ENCODE measurements at regions not wholly inside any gene's neighbourhood (a gene's known extent, or its start where the extent isn't known, plus 50 kb on each side); places are given as distances from the start of the nearest gene placed in this dataset.

DNA sequence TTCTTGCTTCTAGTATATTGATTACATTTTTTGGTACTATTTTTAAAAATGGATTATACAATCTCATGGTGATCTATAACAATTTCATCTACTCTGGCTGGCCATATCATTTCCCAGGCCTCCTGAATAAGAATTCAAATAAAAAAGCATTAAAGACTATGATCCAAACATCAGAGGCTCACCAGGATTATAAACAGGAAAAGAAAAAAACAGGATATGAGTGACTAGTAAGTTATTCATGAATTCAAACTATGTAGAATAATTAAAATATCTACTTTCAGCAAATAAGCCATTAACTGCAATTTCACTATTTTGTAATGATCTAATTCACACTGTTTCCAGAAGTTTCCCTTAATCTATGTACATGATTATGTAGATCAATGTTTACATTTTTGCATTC is 293.1 kb upstream of the CDH6 start:
- no peak for DNase-seq (ENCODE audit: low read depth, low spot score)
- in situ Hi-C loops (cut with HindIII; ENCODE audit: low pct_unique_long_range_greater_than_20kb, low sequenced_read_pairs), result no loop called here

DNA sequence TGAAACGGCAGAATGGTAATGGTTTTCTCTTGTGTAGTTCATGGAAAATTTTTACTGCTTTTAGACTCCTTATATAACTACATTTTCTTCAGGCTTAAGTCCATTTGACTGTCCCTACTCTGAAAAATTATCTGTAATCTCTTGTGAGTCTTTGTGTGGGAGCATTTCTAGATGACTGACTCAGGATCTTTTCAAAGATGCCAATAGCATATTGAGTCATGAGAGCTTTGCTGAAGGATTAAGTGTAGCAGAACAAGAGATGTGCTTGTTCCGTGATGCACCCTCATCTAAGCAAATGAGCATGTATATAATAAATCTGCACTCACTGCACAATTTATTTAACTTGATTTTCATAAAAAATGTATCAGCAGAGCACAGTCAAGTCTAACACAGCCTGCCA is 298.7 kb upstream of the CDH6 start:
- in situ Hi-C loops (cut with HindIII; ENCODE audit: low pct_unique_long_range_greater_than_20kb, low sequenced_read_pairs), result no loop called here
- no peak for DNase-seq (ENCODE audit: low read depth, low spot score)

DNA sequence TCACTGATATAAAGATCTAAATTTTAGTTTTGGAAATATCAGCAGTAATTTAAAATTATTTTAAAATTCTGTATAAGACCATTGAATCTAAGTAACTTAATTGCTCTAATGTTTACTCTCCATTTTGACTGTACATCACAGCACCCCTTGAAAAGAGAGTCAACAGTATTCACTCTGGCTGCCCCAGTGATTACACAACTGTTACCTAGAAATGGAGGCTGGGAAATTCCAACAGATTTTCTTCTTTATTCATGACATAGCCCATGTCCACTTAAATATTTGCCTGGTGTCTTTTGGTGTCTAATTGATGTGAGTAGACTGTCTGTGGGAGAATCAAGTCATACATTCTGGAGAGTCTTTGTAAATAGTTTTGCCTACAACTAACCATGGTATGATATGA is 301.8 kb upstream of the CDH6 start:
- in situ Hi-C loops (cut with HindIII; ENCODE audit: low pct_unique_long_range_greater_than_20kb, low sequenced_read_pairs), result no loop called here
- DNase-seq (ENCODE audit: low read depth, low spot score), result no peak

DNA sequence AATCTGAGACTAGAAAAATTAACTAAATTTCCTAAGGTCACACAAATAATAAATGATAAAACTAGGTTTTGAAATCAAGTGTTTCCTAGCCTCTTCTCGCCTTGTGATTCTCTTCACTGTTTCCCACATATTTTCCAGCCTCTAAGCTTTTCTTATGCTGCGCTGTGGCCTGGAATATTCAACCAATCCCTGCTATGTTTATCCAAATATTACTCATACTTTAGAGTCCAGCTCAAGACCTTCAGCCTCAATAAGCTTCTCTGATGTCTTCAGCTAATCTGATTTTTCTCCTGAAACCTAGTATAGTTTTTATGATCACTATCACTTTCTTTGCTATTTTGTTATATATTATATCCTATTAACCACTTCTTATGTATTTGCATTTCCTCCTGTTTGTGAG is 303.1 kb upstream of the CDH6 start:
- in situ Hi-C loops (cut with HindIII; ENCODE audit: low pct_unique_long_range_greater_than_20kb, low sequenced_read_pairs), result no loop called here
- DNase-seq (ENCODE audit: low read depth, low spot score), result no peak

DNA sequence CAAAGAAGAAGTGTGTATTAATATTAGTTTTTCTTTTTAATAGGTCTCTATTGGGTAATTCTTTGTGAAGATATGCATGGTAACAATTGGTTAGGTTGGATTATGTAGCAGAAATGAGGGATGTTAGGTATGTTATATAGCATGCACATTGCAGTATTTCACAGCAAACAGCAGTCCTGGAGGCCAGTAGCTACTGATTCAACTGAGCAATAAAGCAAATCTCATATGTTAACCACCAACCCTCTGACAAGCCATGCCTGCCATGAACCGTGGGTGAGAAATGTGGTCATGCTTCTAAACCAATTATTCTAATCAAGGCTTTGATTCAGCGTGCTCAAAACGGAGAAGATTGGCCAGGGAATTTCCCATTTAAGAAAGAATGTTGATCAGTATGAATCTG is 313.0 kb upstream of the CDH6 start:
- in situ Hi-C loops (cut with HindIII; ENCODE audit: low pct_unique_long_range_greater_than_20kb, low sequenced_read_pairs), result no loop called here
- DNase-seq (ENCODE audit: low read depth, low spot score), result no peak

DNA sequence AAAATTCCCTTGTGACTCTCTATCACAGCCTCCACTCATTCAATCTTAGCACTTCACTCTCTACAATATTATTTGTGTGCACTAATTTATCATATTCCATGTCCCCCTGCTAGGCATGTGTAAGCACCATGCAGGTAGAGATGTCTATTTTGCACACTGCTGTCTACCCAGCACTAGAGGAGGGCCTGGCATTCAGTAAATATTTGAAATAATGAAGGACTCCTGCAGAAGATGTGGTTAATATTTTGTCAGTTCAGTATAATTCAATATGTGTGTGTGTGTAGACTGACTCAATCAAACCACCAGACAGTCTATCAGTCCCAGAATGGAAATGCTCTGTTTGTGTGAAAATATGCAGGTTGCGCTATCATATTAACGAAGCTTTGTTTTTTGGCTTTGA is 313.6 kb upstream of the CDH6 start:
- in situ Hi-C loops (cut with HindIII; ENCODE audit: low pct_unique_long_range_greater_than_20kb, low sequenced_read_pairs), result no loop called here
- no peak for DNase-seq (ENCODE audit: low read depth, low spot score)

DNA sequence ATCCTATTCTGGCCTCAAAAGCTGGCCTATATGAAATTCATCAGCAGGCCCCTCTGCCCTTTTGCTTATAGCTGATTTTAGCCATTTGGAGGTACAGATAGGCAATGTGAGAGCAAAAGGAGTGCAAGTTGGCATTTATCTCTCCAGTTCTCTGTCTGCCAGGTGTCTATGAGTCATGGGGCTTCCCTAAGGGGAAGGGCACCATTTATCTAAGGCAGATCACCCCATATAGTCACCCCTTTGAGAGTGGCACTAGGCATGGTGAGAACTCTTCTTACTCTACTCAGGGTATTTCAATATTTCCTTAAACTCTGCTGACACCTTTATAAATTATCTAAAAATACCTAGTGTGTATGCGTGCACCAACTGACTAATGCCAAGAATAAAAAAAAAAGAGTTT is 314.7 kb upstream of the CDH6 start:
- DNase-seq (ENCODE audit: low read depth, low spot score), result no peak
- in situ Hi-C loops (cut with HindIII; ENCODE audit: low pct_unique_long_range_greater_than_20kb, low sequenced_read_pairs), result no loop called here

DNA sequence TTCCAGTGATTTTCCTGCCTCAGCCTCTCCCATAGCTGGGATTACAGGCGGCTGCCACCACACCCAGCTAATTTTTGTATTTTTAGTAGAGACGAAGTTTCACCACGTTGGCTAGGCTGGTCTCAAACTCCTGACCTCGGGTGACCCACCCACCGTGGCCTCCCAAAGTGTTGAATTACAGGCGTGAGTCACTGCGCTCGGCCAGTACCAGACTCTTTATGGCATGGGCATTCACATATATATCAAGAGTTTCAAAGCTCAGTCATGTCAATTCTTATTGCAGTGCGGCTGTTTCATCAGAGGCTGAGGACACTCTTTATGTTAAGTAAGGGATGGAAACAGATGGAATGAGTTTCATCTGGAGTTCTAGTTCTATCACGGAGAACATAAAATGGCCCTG is 315.2 kb upstream of the CDH6 start:
- in situ Hi-C loops (cut with HindIII; ENCODE audit: low pct_unique_long_range_greater_than_20kb, low sequenced_read_pairs), result no loop called here
- no peak for DNase-seq (ENCODE audit: low read depth, low spot score)

DNA sequence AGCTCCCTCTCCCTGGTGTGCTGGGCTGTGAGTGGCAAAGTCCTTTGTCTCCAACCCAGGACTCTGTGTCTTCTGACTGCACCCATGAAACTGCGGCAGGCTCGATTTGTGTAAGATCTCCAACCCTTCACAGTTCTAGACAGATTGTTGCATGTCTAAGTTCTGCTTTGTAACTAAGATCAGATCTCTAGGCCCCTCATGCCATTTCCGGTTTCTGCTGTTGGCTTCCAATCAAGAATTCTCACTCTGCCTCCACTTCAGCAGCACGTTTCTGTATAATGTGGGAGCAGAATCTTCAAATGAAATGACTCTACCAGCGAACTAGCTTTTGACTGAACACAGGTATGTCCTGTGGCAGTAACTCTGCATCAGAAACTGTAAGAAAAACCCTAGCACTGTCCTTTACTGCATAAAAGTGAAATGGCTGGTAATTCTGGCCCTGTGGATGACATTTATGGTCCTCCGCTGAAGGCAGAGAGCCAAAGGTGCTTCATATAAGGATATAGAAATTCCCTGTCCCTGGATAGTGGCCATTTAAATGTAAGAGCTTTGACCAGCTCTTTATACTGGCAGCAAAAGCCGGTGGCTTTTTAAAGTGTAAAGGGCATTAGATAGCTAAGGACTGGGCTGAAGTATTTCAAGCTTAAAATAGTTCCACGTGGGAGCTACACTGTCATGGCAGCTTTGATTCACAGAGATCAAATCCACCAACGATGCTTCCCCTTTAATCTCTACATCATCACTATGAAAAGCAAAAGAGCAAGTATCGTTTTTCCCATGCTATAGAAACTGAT is 319.0 kb upstream of the CDH6 start:
- DNase-seq (ENCODE audit: low read depth, low spot score), result no peak
- in situ Hi-C loops (cut with HindIII; ENCODE audit: low pct_unique_long_range_greater_than_20kb, low sequenced_read_pairs), result no loop called here

DNA sequence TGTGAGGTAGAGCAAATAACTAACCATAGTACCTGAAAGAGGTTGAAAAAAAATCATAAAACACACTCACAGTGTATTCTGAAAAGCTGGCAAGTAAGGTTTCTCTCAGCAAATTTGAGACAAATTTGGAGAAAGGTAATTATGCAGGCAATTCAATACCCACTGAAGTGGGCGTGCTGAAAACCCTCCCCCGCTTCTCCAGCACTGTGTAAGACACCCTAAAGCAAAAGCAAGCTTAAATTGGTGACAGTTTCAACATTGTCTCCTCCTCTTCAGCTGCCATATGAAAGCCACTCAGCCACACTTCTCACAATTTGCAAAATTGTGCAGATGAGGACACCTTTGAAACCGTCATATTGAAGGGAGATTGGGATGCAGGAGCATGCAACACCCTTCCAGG is 322.3 kb upstream of the CDH6 start:
- no peak for DNase-seq (ENCODE audit: low read depth, low spot score)
- in situ Hi-C loops (cut with HindIII; ENCODE audit: low pct_unique_long_range_greater_than_20kb, low sequenced_read_pairs), result no loop called here

DNA sequence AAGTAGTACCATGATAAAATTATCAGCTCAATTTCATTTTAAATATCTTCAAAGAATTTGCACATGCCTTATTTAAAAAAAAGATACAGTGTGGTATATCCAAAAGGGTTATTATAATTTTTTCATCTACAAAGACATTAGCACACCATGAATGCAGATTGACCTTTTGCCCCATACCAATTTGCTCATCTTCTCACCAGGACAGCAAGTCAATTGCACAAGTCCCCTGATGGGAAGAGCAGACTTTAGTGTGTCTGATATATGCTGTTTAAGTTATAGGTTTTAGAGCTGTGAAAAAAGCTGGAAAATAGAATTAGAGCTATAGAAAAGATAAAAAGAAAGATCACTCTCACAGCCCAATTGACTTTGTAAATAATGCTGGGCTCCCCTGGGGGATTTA is 325.8 kb upstream of the CDH6 start:
- DNase-seq (ENCODE audit: low read depth, low spot score), result no peak
- in situ Hi-C loops (cut with HindIII; ENCODE audit: low pct_unique_long_range_greater_than_20kb, low sequenced_read_pairs), result no loop called here

DNA sequence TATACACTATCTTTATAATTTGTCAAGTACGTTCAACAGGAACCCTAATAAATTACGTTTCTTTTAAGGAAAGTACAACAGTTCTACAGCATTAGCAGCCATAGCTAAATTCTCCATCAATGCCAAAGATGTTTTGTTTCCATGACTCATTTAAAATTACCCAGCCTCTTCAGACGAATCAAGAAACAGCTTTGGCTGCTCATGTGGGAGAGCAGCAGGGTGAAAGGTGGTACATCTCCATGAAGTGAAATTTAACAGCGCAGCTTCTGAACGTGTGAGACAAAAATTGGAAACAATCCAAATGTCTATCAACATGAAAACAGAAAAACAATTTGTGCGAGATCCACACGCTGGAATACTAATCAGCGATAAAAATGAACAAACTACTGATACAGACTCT is 327.3 kb upstream of the CDH6 start:
- no peak for DNase-seq (ENCODE audit: low read depth, low spot score)
- in situ Hi-C loops (cut with HindIII; ENCODE audit: low pct_unique_long_range_greater_than_20kb, low sequenced_read_pairs), result no loop called here

DNA sequence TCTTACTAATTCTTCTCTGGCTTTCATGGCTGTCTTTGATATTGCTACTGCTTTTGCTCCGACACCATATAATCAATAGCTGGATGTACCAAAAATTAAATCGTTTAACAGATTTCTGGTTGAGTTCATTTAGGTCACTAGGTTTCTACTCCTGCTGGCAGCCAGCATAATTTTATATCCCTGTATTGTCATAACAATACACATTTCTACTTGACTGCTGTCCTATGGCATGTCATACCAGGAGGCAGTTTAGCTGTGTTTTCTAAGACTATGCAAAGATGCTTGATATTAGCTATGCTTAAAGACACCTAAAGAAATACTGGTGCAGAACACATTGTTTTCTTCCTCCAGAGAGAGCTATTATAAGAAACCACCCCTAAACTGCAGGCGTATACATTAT is 337.2 kb upstream of the CDH6 start:
- DNase-seq (ENCODE audit: low read depth, low spot score), result no peak
- in situ Hi-C loops (cut with HindIII; ENCODE audit: low pct_unique_long_range_greater_than_20kb, low sequenced_read_pairs), result no loop called here

DNA sequence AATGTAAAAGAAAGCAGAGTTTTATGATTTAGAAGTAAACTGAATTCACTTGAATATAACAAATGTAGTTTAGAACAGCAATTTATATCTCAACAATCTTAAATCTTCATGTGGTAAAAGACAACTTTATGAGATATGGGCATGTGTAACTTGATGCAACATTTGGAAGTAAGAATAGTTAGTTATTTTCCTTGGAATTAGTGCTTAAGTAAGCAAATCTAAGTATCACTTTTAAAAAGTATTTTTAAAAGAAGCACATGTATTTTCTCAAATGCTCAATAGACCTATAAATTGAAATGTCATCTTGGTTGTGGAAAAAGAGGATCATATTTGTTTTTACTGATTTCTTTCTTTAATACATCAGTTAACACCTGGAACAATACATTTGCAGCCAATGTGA is 340.3 kb upstream of the CDH6 start:
- in situ Hi-C loops (cut with HindIII; ENCODE audit: low pct_unique_long_range_greater_than_20kb, low sequenced_read_pairs), result no loop called here
- DNase-seq (ENCODE audit: low read depth, low spot score), result no peak

DNA sequence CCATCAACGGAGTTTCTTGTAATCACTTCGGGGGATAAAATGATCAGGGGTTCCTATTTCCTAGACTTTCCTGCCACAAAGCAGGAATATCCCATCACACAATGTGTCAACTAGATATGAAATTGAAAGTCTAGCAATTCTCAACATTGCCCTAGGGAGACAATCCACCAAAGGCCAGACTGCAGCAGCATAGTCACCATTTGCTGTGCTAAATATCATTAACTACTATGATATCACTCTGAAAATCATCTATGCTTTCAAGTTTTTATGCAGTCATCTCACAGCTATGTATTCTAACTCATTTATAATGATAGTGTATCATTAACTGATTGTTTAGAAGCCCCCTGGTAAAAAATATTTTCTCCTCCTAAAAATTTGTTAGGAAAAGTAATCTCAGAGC is 342.6 kb upstream of the CDH6 start:
- in situ Hi-C loops (cut with HindIII; ENCODE audit: low pct_unique_long_range_greater_than_20kb, low sequenced_read_pairs), result no loop called here
- DNase-seq (ENCODE audit: low read depth, low spot score), result no peak

DNA sequence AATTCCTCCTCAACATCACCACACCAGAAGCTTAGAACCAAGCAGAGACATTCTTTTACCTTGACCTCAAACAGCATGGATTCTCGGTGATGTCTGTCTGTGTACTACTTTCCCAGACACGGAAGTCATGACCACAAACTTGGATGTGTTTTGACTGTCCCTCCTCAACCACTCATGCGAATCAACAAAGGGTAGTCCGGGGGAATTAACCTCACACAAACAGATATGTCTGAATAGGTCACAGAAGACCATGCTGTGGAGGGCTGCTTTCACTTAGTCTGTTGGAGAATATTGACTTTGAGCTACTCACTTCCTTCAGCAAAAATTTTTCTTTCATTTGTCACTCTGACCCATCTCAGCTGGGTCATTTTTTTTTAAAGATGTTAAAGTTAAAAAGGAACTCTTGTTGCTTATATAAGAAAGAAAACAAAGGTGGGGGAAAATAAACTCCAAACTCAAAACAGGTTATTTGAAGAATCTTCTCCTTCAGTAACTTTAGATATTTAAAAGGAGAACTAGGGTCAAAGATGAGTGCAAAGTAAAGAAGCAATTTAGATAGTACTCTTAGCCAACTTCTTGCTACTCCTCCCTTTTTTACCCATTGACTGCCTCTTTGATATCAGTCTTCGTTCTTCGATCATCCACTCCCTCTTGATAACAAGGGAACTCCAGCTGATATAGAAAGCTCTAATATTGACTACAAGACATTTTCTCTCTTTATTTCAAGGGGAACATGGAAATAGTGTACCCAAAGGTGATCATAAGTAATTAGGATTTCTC is 343.4 kb upstream of the CDH6 start:
- DNase-seq (ENCODE audit: low read depth, low spot score), result no peak
- in situ Hi-C loops (cut with HindIII; ENCODE audit: low pct_unique_long_range_greater_than_20kb, low sequenced_read_pairs), result no loop called here

DNA sequence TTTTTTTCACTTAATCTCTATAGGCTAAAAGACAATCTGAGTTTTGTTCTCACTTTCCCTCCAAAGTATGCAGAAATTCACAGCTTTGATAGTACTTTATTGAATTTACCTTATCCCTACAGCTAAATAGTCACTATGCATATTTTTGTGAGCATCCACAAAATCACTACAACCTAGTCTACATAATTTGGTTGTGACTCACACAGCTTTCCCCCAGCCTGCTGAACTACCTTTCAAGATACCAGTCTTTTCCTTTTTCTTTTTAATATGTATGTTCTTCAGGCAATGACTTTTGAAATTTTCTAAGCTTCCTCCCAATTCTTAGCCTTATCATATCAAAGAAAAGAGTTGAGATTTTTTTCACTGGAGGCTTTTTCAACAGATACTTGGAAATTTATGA is 347.3 kb upstream of the CDH6 start:
- in situ Hi-C loops (cut with HindIII; ENCODE audit: low pct_unique_long_range_greater_than_20kb, low sequenced_read_pairs), result no loop called here
- no peak for DNase-seq (ENCODE audit: low read depth, low spot score)

DNA sequence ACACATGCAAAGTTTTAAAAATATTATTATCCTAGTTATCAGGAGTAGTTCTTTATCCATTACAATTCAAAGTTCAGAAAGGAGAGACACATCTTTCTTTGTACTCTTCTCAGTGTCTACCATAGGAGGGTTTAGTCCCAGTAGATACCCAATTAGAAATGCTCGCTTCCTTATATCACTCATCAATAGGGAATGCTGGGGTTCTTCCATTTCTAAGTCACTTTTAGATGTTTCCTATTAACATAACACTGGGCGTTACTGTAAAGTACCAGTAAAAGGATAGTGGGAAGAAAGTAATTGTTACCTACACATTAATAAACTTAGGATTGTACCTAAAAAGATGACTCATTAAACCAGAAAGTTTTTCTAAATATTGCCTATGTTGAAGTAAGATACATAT is 348.3 kb upstream of the CDH6 start:
- in situ Hi-C loops (cut with HindIII; ENCODE audit: low pct_unique_long_range_greater_than_20kb, low sequenced_read_pairs), result no loop called here
- DNase-seq (ENCODE audit: low read depth, low spot score), result no peak

DNA sequence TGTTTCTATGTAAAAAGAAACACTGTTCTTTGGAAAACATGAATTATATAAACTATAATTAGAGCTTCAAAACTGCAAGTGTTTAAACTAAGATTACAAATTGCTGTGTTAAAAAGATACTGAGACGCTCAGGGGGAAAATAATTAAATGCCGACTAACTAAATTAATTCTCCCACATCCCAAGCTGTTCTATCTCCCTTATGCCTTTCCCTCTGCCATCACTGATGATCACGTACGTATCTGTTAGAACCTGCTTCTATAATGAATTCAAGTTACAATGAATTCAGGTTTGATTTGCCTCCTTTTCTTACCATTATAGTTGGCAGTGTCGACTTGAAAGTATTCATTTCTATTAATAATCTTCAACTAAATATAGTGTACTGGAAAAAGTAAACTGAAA is 349.9 kb upstream of the CDH6 start:
- DNase-seq (ENCODE audit: low read depth, low spot score), result no peak
- in situ Hi-C loops (cut with HindIII; ENCODE audit: low pct_unique_long_range_greater_than_20kb, low sequenced_read_pairs), result no loop called here

Measured in SK-MEL-5 (cell line).